ENCODE measurements at regions not wholly inside any gene's neighbourhood (a gene's known extent, or its start where the extent isn't known, plus 50 kb on each side); places are given as distances from the start of the nearest gene placed in this dataset.
A peak's percentile ranks its signal among the peaks of the same experiment; 100 is the strongest.

DNA sequence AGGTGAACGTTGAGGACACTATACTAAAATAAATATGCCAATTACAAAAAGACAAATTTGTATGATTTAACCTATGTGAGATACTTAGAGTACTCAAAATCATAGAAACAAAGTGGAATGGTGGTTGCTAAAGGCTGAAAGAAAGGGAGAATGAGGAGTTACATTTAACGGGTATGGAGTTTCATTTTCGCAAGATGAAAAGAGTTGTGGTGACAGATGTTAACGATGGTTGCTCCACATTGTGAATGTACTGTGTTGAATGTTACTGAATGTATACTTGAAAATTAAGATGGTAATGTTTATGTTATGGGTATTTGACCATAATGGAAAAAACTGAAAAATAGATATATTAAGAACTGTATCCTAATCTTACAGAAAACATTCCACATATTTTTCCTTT is 51.3 kb upstream of the MOCS2 start:
- DNase-seq (no peak), ATAC-seq (no peak)
- H3K4me1 ChIP-seq: peaks cover 0 to 17% (median 3%) of the 10 kb centered on the region in 9 donors
- H3K9me3 ChIP-seq: no peaks in the 10 kb centered on the region
- H3K27ac ChIP-seq: no peak overlapping the region
- H3K36me3 ChIP-seq: no peaks in the 10 kb centered on the region
- no peak overlapping the region for H3K4me3 ChIP-seq
- intact Hi-C loops (cut with DNase I): loop anchor here in 2 of 10 donors (10.0 kb wide), 2 partner anchors 314 to 1064 kb away; no protein-coding TSS in a partner anchor
- WGBS, 2 donors: 63 to 73% methylated on average over 4 of the region's 4 CpGs
- no peaks in the 10 kb centered on the region for H3K27me3 ChIP-seq
- TF ChIP-seq, protein P1, sequence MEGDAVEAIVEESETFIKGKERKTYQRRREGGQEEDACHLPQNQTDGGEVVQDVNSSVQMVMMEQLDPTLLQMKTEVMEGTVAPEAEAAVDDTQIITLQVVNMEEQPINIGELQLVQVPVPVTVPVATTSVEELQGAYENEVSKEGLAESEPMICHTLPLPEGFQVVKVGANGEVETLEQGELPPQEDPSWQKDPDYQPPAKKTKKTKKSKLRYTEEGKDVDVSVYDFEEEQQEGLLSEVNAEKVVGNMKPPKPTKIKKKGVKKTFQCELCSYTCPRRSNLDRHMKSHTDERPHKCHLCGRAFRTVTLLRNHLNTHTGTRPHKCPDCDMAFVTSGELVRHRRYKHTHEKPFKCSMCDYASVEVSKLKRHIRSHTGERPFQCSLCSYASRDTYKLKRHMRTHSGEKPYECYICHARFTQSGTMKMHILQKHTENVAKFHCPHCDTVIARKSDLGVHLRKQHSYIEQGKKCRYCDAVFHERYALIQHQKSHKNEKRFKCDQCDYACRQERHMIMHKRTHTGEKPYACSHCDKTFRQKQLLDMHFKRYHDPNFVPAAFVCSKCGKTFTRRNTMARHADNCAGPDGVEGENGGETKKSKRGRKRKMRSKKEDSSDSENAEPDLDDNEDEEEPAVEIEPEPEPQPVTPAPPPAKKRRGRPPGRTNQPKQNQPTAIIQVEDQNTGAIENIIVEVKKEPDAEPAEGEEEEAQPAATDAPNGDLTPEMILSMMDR (IDR thresholded peaks at IDR 0.05): no peak

DNA sequence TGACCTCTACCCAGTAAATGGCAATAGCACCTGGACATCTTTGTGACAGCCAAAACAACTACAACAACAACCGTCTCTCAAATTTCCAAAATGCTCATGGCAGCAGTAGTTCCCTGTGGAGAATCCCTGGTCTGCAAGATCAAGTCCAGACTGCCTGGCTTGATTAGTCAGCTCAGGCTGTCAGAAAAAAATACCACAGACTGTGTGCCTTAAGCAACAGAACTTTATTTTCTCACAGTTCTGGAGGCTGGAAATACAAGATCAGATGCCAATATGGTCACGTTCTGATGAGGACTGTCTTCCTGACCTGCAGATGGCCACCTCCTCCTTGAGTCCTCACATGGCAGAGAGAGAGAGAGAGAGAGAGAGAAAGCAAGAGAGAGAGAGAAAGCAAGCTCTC is 52.3 kb upstream of the MOCS2 start:
- TF ChIP-seq, protein P1 (IDR thresholded peaks at IDR 0.05): no peak
- DNase-seq: no peak
- H3K4me3 ChIP-seq: no peak overlapping the region
- peaks cover 0 to 22% (median 5%) of the 10 kb centered on the region in 9 donors for H3K4me1 ChIP-seq
- no peaks in the 10 kb centered on the region for H3K9me3 ChIP-seq
- 53 to 57% methylated on average over 2 of the region's 2 CpGs for WGBS, 2 donors
- H3K27ac ChIP-seq: no peak overlapping the region
- intact Hi-C loops (cut with DNase I): loop anchor here in 2 of 10 donors (10.0 kb wide), 2 partner anchors 313 to 1063 kb away; no protein-coding TSS in a partner anchor
- H3K27me3 ChIP-seq: no peaks in the 10 kb centered on the region
- H3K36me3 ChIP-seq: no peaks in the 10 kb centered on the region
- no peak for ATAC-seq

DNA sequence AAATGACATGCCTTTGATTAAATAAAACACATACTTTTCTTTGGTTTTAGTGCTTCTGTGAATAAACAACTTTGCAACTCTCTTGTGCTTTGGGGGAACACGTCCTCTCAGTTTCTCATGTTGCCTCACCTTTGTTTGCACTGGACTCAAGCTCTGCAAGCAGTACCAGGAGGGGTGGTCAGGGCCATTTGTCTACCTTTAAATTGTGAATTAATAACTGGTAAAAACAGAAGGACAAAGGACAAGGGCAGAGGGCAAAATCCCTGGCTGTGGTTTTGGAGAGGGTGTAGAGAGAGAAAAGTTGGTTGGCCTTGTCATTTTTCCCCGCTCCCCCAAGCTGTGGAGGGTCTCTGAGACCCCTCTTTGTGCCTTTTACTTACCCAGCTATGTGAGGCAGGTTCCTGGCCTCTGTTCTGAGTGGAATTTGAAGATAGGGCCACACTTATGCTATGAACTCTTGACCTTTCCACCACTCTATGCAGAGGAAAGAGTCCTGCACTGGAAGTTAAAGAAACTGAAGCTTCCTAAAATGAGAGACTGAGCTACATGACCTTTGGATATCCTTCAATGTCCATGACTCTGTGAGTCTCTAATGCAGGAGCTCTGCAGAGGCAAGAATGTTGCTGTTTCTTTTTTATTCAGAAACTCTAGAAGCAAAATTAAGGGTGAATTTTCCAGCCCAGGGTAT is 55.1 kb upstream of the MOCS2 start:
- ATAC-seq: no peak
- DNase-seq: no peak
- Histone ChIP-seq H3K9me3 (no peaks in the 10 kb centered on the region), H3K36me3 (no peaks in the 10 kb centered on the region), H3K4me1 (peaks cover 4 to 42% (median 17%) of the 10 kb centered on the region in 9 donors), H3K27ac (no peak overlapping the region), H3K4me3 (no peak overlapping the region), H3K27me3 (no peaks in the 10 kb centered on the region)
- TF ChIP-seq, protein P1 (IDR thresholded peaks at IDR 0.05): no peak
- intact Hi-C loops (cut with DNase I): loop anchor here in 4 of 10 donors (5.0 to 10.0 kb wide), 4 partner anchors 268 to 1060 kb away; no protein-coding TSS in a partner anchor
- 91% methylated on average over 2 of the region's 2 CpGs for WGBS, 2 donors

DNA sequence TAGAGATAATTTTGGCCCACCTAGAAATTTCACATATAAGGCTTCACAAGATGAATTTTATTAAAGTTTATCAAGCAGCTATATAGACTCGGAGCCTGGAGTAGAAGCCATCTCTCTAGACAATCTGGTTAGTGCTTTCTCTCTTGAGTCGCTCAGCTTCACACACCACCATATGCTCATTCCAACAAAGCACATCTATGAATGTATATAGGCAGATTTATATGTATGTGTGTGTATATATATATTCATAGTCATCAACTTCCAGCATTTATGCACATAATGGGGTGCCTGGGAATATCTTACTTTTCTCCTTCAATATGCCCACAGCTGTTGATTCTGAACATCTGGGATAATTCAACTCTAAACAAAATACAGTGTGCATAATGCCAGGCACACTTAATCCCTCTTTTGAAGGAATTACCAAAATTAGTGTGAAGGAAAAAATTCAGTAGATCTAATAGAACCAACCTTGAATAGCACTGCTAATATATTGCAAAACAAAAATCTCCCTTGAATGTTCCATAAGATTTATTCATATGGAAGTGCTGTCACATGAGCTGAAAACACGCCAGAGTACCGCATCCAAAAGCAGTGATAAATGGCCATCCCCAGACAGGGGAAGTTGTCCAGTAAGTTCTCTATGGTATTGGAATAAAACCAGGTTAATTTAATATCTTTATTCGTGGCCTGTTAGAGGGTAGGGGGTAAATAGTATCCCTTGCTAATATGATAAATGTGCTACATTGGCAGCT is 56.0 kb upstream of the MOCS2 start:
- intact Hi-C loops (cut with DNase I): loop anchor here in 4 of 10 donors (5.0 to 10.0 kb wide), 4 partner anchors 267 to 1059 kb away; no protein-coding TSS in a partner anchor
- Histone ChIP-seq H3K4me3 (no peak overlapping the region), H3K36me3 (no peaks in the 10 kb centered on the region), H3K27me3 (no peaks in the 10 kb centered on the region), H3K27ac (peak overlapping the region in 1 of 10 donors; percentile 27), H3K4me1 (peaks cover 4 to 42% (median 17%) of the 10 kb centered on the region in 9 donors), H3K9me3 (no peaks in the 10 kb centered on the region)
- TF ChIP-seq, protein P1 (IDR thresholded peaks at IDR 0.05): no peak
- WGBS, 2 donors: 66 to 78% methylated on average over 5 of the region's 5 CpGs
- no peak for DNase-seq
- no peak for ATAC-seq
